NCI-H345 (cell line): ENCODE measurements at regions not wholly inside any gene's neighbourhood (a gene's known extent, or its start where the extent isn't known, plus 50 kb on each side); places are given as distances from the start of the nearest gene placed in this dataset.

Experiments
- DNase-seq: peaks from one replicate; lab custom pipeline; 2025; lab: John Stamatoyannopoulos, UW

- no peak for DNase-seq
Measured at GRCh38 chr1:108082738-108083562, 117.2 kb downstream of the SLC25A24 start.

GRCh38 chr1:108082001-108082400 is 117.0 kb upstream of the VAV3 start:
- DNase-seq, result no peak

GRCh38 chr1:108080448-108080847 is 115.5 kb upstream of the VAV3 start:
- no peak for DNase-seq

DNA sequence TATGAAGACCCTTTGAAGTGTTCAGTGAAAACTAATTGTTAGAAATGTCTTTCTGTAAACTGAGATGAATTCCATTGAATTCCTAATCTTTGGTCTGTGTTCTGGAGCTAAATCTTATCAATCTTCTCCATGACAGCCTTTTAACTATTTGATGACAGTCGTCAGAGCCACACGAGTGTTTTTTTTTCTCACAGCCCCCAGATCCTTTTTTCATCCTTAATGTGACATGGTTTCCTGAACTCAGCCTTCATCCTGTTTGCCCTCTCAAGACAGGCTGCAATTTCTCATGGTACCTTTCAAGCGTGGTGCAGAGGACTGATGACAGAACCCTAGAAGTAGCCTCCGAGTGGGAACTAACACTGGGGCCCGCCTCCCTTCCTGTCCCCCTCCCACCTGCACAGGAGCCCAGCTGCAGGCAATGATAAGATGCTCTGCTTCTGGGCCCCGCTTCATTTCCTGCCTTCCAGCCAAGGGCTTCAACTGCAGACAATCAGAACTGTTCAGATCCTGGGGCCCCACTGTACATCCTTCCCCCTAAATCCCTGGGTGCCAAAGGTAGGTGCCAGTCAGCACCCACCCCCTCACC is 114.6 kb upstream of the VAV3 start:
- DNase-seq, result no peak

- DNase-seq, result no peak
Measured at GRCh38 chr1:108077991-108078390, 113.0 kb upstream of the VAV3 start.

DNA sequence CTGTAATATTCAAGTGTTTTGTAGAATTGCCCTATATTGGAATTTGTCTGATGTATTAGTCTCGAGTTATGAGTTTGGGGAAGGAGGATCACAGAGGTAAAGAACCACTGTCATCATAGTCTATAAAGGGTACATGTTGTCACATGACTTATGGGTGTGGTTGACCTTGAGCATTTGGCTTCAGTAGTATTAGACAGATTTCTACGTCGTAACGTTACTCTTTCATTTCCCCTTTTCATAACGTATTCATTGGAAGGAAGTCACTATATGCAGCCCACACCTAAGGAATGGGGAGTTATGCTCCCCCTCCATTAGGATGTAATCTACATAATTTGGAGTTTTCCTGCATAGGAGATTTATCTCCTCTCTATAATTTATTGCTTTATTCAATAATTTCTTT is 110.1 kb upstream of the VAV3 start:
- no peak for DNase-seq

DNA sequence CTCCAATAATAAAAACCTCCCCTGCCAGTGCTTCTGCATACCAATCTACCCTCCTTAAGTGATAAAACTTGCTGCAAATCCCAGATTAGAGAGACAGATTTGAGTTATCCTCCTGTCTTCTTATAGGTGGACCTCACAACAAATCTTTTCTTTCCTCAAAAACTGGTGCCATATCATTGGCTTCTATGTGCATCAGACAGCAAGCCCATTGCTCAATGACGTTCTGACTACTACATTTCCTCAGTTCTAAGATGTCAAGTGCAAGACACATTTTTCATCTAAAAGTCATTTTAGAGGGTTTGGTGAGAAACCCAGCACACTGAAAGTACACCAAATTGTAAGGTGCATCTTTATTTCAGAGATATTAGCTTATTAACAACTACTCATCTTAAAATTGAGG is 107.8 kb upstream of the VAV3 start:
- no peak for DNase-seq

DNA sequence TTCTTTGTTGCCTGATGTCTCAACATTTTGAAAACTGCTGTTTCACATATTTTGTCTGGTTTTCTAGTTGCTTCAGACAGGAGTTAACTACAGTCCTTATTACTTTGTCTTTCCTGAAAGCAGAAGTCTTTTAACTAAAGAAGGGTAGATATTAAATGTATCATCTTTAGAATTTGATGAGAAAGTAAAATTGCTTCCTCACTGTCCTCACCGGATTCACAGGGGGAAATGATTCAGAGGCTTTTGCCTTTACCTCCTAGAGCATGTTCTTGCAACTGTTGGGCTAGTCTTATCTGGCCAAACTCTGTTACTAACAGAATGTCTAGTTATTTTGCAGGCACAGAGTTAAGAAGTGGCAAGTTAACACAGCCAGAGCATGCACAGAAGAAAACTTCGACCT is 107.2 kb upstream of the VAV3 start:
- DNase-seq, result no peak

DNA sequence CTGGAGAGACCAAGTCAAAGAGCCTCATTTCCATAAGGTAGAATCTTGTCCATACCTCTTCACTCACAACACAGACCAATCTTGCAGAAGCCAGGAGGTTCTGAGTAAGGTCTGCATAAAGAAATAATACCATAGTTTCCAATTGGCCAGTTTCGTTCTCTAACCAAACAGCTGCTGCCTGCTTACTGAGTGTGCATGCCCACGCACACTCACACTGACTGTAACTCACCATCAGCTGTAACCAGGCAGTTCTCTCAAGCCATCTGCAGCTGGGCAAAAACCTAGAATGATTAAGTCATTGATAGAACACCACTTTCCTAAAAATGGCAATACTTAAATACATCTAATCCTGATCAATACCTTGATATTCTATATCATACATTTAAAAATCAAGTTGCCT is 106.6 kb upstream of the VAV3 start:
- DNase-seq, result no peak

- DNase-seq, result no peak
Measured at GRCh38 chr1:108070662-108071061, 105.7 kb upstream of the VAV3 start.

DNA sequence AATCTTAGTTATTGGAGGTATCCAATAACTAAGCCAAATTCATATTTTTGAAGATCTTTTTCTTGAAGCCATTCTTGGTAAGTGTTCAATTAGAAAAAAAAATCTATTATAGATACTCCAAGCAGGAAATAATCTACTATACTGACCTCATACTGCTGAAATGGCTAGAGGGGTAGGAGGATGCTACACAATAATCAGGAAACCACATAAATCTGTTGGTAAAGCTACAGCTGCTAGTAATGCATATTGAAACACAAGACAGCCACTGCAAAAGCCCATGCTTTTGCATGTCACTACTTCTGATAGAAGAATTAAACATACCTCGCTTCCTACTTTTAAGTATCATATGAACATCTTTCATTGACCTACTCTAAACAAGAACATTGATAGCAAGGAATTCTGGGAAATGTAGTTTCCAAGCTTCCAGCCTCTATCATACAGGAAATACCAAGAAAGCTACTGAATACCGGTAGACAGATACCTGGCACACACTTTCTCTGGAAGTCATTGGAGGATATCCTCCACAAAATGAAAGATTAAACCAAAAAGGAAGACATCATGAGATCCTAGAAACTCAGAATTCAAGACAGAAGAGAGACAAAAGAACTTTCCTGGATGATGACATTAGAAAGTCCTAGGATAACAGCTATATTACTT is 103.0 kb upstream of the VAV3 start:
- DNase-seq, result no peak

GRCh38 chr1:108066808-108067207 is 101.8 kb upstream of the VAV3 start:
- no peak for DNase-seq

- no peak for DNase-seq
Measured at GRCh38 chr1:108064255-108064654, 99.3 kb upstream of the VAV3 start.

DNA sequence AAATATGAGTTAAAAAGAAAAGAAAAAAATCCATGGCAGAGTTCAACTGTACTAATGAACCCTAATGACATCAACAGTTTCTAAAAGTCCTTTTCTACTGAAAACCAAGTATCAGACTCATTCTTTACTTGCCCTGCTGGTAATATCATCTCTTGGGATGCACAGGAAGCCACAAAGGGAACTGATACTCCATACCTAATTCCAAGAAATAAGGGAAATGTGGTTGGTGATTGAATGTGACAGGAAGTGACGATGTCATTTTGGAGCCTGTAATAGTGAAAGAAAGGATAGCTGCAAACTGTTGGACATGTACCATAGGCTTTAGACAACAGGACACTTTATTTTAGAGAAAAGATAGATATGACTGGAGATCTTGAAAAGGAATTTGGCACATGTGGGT is 98.7 kb upstream of the VAV3 start:
- DNase-seq, result no peak

DNA sequence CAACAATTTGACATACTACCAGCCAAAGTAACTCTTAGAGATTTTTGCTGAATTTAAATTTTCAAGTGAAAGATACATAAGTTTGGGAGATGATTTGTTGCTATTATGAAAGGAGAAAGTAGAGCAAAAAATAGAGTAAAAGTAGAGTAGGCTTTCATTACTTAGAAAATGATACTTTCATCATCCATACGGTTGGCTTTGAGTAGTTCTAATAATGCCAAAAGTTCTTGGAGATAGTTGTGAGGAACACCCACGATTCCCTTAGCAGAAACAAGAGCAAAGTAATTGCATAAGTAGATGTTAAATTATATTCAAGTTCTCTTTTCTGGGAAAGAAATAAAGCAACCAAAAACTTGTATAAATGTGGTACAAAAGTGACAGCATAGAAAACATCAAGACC is 95.0 kb upstream of the VAV3 start:
- DNase-seq, result no peak

- DNase-seq, result no peak
Measured at GRCh38 chr1:108057541-108057940, 92.6 kb upstream of the VAV3 start.

- no peak for DNase-seq
Measured at GRCh38 chr1:108056436-108056990, 91.5 kb upstream of the VAV3 start.

GRCh38 chr1:108055387-108055786 is 90.4 kb upstream of the VAV3 start:
- DNase-seq, result no peak

GRCh38 chr1:108054396-108054795 is 89.4 kb upstream of the VAV3 start:
- DNase-seq, result no peak

- no peak for DNase-seq
Measured at GRCh38 chr1:108053270-108054013, 88.5 kb upstream of the VAV3 start.

DNA sequence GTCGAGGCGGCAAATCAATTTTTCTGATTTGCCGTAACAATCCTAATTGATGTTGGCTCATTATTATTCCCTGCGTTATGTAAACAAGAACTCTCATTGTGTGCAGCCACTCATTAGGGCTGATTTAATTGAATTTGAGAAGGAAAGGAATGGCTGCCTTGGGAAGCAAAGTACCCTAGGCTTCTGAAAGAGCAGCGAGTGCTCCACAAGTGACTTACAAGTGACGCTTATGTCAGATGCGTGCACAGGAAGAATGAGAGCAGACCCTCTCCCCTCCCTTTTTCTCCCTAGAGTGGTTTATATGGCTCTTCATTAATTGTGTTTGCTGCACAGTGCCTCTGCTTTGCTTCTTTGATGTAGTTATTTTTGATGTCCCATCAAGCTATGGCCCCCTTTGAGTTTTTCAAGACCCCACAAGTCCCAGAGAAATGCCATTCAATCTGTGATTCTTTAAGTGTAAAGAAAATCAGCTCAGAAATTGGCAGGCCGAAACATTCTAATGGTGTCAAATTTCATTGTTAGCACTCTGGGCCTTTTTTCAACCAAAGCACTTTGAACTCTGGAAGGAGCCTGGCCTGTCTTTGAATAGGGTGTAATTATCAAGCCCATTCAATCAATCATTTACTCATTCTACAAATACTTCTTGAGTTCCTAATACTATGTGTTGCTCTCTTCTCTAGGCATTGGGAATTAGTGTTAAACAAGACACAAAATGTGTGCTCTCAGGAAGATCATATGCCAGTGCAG is 86.8 kb upstream of the VAV3 start:
- no peak for DNase-seq
